Ectodermal cell (in vitro differentiated cells): ENCODE measurements at regions not wholly inside any gene's neighbourhood (a gene's known extent, or its start where the extent isn't known, plus 50 kb on each side); places are given as distances from the start of the nearest gene placed in this dataset.
A peak's percentile ranks its signal among the peaks of the same experiment; 100 is the strongest.
"Not testable (repeated sequence)": the region's sequence is repeated elsewhere in the genome, so short reads cannot be mapped to it uniquely, and the experiment has no call there.

Experiments
- H3K27ac ChIP-seq: 2 replicates; pipeline ENCODE4 v1.7.0; 2013; ENCODE audit warnings: mild to moderate bottlenecking, low read depth, low read length; ENCODE audit not compliant: insufficient read depth, poor library complexity, severe bottlenecking
- H3K27me3 ChIP-seq: 2 replicates; pipeline ENCODE4 v1.7.0; 2013; ENCODE audit warnings: mild to moderate bottlenecking, low read length; ENCODE audit not compliant: insufficient read depth, control insufficient read depth, poor library complexity, severe bottlenecking
- H3K36me3 ChIP-seq: one replicate; pipeline ENCODE4 v1.7.0; 2013; ENCODE audit warnings: low read length; ENCODE audit not compliant: control insufficient read depth, insufficient read depth
- H3K4me1 ChIP-seq: one replicate; pipeline ENCODE4 v1.7.0; 2013; ENCODE audit warnings: low read length; ENCODE audit not compliant: control insufficient read depth, insufficient read depth
- H3K4me3 ChIP-seq: 2 replicates; pipeline ENCODE4 v1.7.0; 2013; ENCODE audit warnings: low read depth, low read length, control low read depth; ENCODE audit not compliant: insufficient read depth
- H3K9me3 ChIP-seq: 2 replicates; pipeline ENCODE4 v1.7.0; 2013; ENCODE audit warnings: mild to moderate bottlenecking, low read length, moderate library complexity; ENCODE audit not compliant: control insufficient read depth
- WGBS, 2 experiments: methylation state at CpG; one replicate each; pipeline ENCODE4 v1.1.7; 2013; ENCODE audit warnings: missing lambda C conversion rate in 2 of 2; 5-methylcytosine and 5-hydroxymethylcytosine counted together

- H3K36me3 ChIP-seq: not testable (repeated sequence)
Observed at GRCh38 chr17:20840987-20841865, 201.6 kb downstream of the USP22 start.

GRCh38 chr17:20842012-20842411 lies 200.8 kb downstream of the USP22 start:
- H3K9me3 ChIP-seq, H3K4me1 ChIP-seq, H3K27ac ChIP-seq, H3K36me3 ChIP-seq, H3K4me3 ChIP-seq: not testable (repeated sequence)
- H3K27me3 ChIP-seq: peaks cover 50% of the 10 kb centered on the region
- WGBS, 2 experiments: 81 to 94% methylated on average over 9 to 13 of the region's 14 CpGs

More at GRCh38 chr17:20840987-20841865, 201.6 kb downstream of the USP22 start:
- not testable (repeated sequence) for H3K4me3 ChIP-seq, H3K4me1 ChIP-seq, H3K27ac ChIP-seq, H3K9me3 ChIP-seq
- peaks cover 50% of the 10 kb centered on the region for H3K27me3 ChIP-seq
- 76 to 78% methylated on average over 59 to 62 of the region's 62 CpGs for WGBS, 2 experiments

- H3K9me3 ChIP-seq, H3K27ac ChIP-seq, H3K36me3 ChIP-seq, H3K4me1 ChIP-seq, H3K4me3 ChIP-seq: not testable (repeated sequence)
- peaks cover 50% of the 10 kb centered on the region for H3K27me3 ChIP-seq
- 36 to 37% methylated on average over 18 to 19 of the region's 19 CpGs for WGBS, 2 experiments
Observed at GRCh38 chr17:20843261-20843660, 199.6 kb downstream of the USP22 start.

- H3K27ac ChIP-seq, H3K9me3 ChIP-seq, H3K4me1 ChIP-seq, H3K36me3 ChIP-seq: not testable (repeated sequence)
- peak overlapping the region; percentile 31 for H3K4me3 ChIP-seq
- H3K27me3 ChIP-seq: peaks cover 50% of the 10 kb centered on the region
- 0% methylated on average over 35 to 52 of the region's 74 CpGs for WGBS, 2 experiments
Observed at GRCh38 chr17:20843799-20844553, 198.8 kb downstream of the USP22 start.

GRCh38 chr17:20848869-20849443 lies 193.9 kb downstream of the USP22 start:
- not testable (repeated sequence) for H3K27ac ChIP-seq, H3K4me1 ChIP-seq, H3K4me3 ChIP-seq, H3K9me3 ChIP-seq, H3K36me3 ChIP-seq
- H3K27me3 ChIP-seq: peaks cover 23% of the 10 kb centered on the region
- 90 to 100% methylated on average over 2 of the region's 3 CpGs for WGBS, 2 experiments

- H3K9me3 ChIP-seq, H3K36me3 ChIP-seq, H3K4me1 ChIP-seq: not testable (repeated sequence)
- 5 to 11% methylated on average over 11 to 21 of the region's 21 CpGs for WGBS, 2 experiments
- Histone ChIP-seq H3K27me3 (peaks cover 12% of the 10 kb centered on the region), H3K27ac (peak overlapping the region; percentile 44), H3K4me3 (peak overlapping the region; percentile 45)
Observed at GRCh38 chr17:20851591-20852238, 191.1 kb downstream of the USP22 start.

- WGBS, 2 experiments: 0 to 1% methylated on average over 35 to 36 of the region's 36 CpGs
- Histone ChIP-seq H3K9me3 (no peaks in the 10 kb centered on the region), H3K36me3 (no peaks in the 10 kb centered on the region), H3K4me1 (peaks cover 8% of the 10 kb centered on the region), H3K27me3 (peaks cover 12% of the 10 kb centered on the region), H3K4me3 (peak overlapping the region; percentile 45), H3K27ac (peak overlapping the region; percentile 44)
Observed at GRCh38 chr17:20852239-20852989, 190.4 kb downstream of the USP22 start.

GRCh38 chr17:20852990-20853370 lies 189.8 kb downstream of the USP22 start:
- peak overlapping the region; percentile 44 for H3K27ac ChIP-seq

GRCh38 chr17:20855910-20856470 lies 186.8 kb downstream of the USP22 start:
- H3K36me3 ChIP-seq, H3K4me3 ChIP-seq, H3K9me3 ChIP-seq, H3K27me3 ChIP-seq, H3K27ac ChIP-seq, H3K4me1 ChIP-seq: not testable (repeated sequence)
- WGBS, 2 experiments: 89 to 98% methylated on average over 2 of the region's 2 CpGs

More at GRCh38 chr17:20852990-20853370, 189.8 kb downstream of the USP22 start:
- peaks cover 12% of the 10 kb centered on the region for H3K27me3 ChIP-seq
- peak overlapping the region; percentile 45 for H3K4me3 ChIP-seq
- 51 to 66% methylated on average over 6 of the region's 6 CpGs for WGBS, 2 experiments
- H3K36me3 ChIP-seq: no peaks in the 10 kb centered on the region
- peaks cover 8% of the 10 kb centered on the region for H3K4me1 ChIP-seq
- no peaks in the 10 kb centered on the region for H3K9me3 ChIP-seq
